H1 (cell line): ENCODE measurements at regions not wholly inside any gene's neighbourhood (a gene's known extent, or its start where the extent isn't known, plus 50 kb on each side); places are given as distances from the start of the nearest gene placed in this dataset.
A peak's percentile ranks its signal among the peaks of the same experiment; 100 is the strongest.

Source experiments
- CTCF ChIA-PET: fragments of 300-600 bp; sonication (Branson Sonifier 250); formaldehyde crosslinking; loops from one replicate; lab custom pipeline; 2021; ENCODE audit not compliant: partially characterized antibody; lab: Charles Lee
- POLR2A ChIA-PET: fragments of 300-600 bp; sonication (Branson Sonifier 250); formaldehyde crosslinking; loops from one replicate; lab custom pipeline; 2021; ENCODE audit warnings: inconsistent platforms; ENCODE audit not compliant: partially characterized antibody; lab: Charles Lee
- DNase-seq, 2 experiments: peaks; one replicate each; pipeline versions ENCODE4 v3.0.0 to v3.0.0-alpha.2; 2010 to 2022; ENCODE audit warnings: low spot score in 2 of 2, low read depth in 1 of 2, mixed read lengths in 1 of 2
- FAIRE-seq: peaks from 2 replicates; lab custom pipeline; 2011; peaks lifted over from hg19 to GRCh38; lab: Jason Lieb, UNC
- H2AFZ ChIP-seq: 2 replicates; pipeline ENCODE4 v1.8.1; 2012; ENCODE audit warnings: low read length, inconsistent platforms
- H2AK5ac ChIP-seq: 2 replicates; pipeline ENCODE4 v1.6.1; 2013; ENCODE audit warnings: low read depth, low read length
- H2BK120ac ChIP-seq: replicated peaks from 2 replicates; pipeline ENCODE3; 2013; ENCODE audit warnings: low read depth, low read length, inconsistent platforms
- H2BK12ac ChIP-seq: 2 replicates; pipeline ENCODE4 v1.6.1; 2013; ENCODE audit warnings: low read depth, low read length
- H2BK15ac ChIP-seq: 2 replicates; pipeline ENCODE4 v1.6.1; 2013; ENCODE audit warnings: low read length
- H2BK20ac ChIP-seq: 2 replicates; pipeline ENCODE4 v1.6.1; 2013; ENCODE audit warnings: low read length
- H2BK5ac ChIP-seq: 2 replicates; pipeline ENCODE4 v1.6.1; 2013; ENCODE audit warnings: low read depth, low read length
- H3K14ac ChIP-seq: 2 replicates; pipeline ENCODE4 v1.6.1; 2013; ENCODE audit warnings: inconsistent platforms; ENCODE audit not compliant: insufficient read length
- H3K18ac ChIP-seq: 2 replicates; pipeline ENCODE4 v1.6.1; 2013; ENCODE audit warnings: low read length; ENCODE audit errors: extremely low read depth
- H3K23ac ChIP-seq: 2 replicates; pipeline ENCODE4 v1.6.1; 2013; ENCODE audit warnings: inconsistent platforms; ENCODE audit not compliant: insufficient read length
- H3K23me2 ChIP-seq: 2 replicates; pipeline ENCODE4 v1.6.1; 2013; ENCODE audit warnings: low read depth, low read length
- H3K27ac ChIP-seq: 2 replicates; pipeline ENCODE4 v1.6.1; 2011; ENCODE audit warnings: low read depth, low read length, inconsistent platforms
- H3K27me3 ChIP-seq, 4 experiments: replicated peaks in 1 of 4; 1 replicate in 1 of 4; 2 replicates in 3 of 4; pipeline versions ENCODE4 v1.6.1 to v1.8.1; 2011 to 2013; ENCODE audit warnings: low read length in 3 of 4, mild to moderate bottlenecking in 3 of 4, inconsistent platforms in 2 of 4, mixed read lengths in 2 of 4, moderate library complexity in 1 of 4; ENCODE audit not compliant: control insufficient read depth in 3 of 4, insufficient read depth in 3 of 4; ENCODE audit errors: extremely low read depth in 1 of 4
- H3K36me3 ChIP-seq, 4 experiments: 2 replicates each; pipeline versions ENCODE4 v1.6.1 to v1.8.1; 2011 to 2013; ENCODE audit warnings: mild to moderate bottlenecking in 4 of 4, low read length in 3 of 4, moderate library complexity in 2 of 4, control low read depth in 1 of 4, inconsistent platforms in 1 of 4; ENCODE audit not compliant: insufficient read depth in 4 of 4, control insufficient read depth in 2 of 4
- H3K4ac ChIP-seq: replicated peaks from 2 replicates; pipeline ENCODE3; 2013; ENCODE audit warnings: low read length, low read depth, mixed read lengths, inconsistent platforms; ENCODE audit not compliant: insufficient read length
- H3K4me1 ChIP-seq, 4 experiments: replicated peaks in 1 of 4; 1 replicate in 1 of 4; 2 replicates in 3 of 4; pipeline versions ENCODE4 v1.6.1 to v1.8.1; 2011 to 2013; ENCODE audit warnings: low read length in 3 of 4, inconsistent platforms in 2 of 4, mixed read lengths in 1 of 4; ENCODE audit not compliant: insufficient read depth in 4 of 4, control insufficient read depth in 3 of 4
- H3K4me2 ChIP-seq, 2 experiments: 2 replicates each; pipeline versions ENCODE4 v1.6.1 to v1.8.1; 2011 to 2013; ENCODE audit warnings: low read depth in 2 of 2, low read length in 2 of 2, control low read depth in 1 of 2, inconsistent platforms in 1 of 2, mild to moderate bottlenecking in 1 of 2; ENCODE audit not compliant: insufficient read depth in 1 of 2
- H3K4me3 ChIP-seq, 4 experiments: fragments of 200-600, 300-600 bp in 1 of 4; sonication (generic), shearing (Covaris generic), sonication (Bioruptor Twin) in 1 of 4; 2 replicates each; pipeline versions ENCODE4 v1.5.1 to v1.8.1; 2011 to 2016; ENCODE audit warnings: low read length in 4 of 4, low read depth in 3 of 4, control low read depth in 2 of 4, inconsistent platforms in 2 of 4, mild to moderate bottlenecking in 2 of 4, mixed read lengths in 1 of 4, moderate library complexity in 1 of 4; ENCODE audit not compliant: insufficient read depth in 2 of 4; ENCODE audit errors: extremely low read depth in 1 of 4
- H3K56ac ChIP-seq: replicated peaks from 2 replicates; pipeline ENCODE3; 2013; ENCODE audit warnings: low read depth, mild to moderate bottlenecking, mixed read lengths, low read length, inconsistent platforms; ENCODE audit not compliant: insufficient read length
- H3K79me1 ChIP-seq: 2 replicates; pipeline ENCODE4 v1.6.1; 2013; ENCODE audit warnings: low read depth, low read length, control low read depth
- H3K79me2 ChIP-seq, 2 experiments: 2 replicates each; pipeline versions ENCODE4 v1.6.1 to v1.8.1; 2012 to 2013; ENCODE audit warnings: low read length in 2 of 2, mild to moderate bottlenecking in 2 of 2, inconsistent platforms in 1 of 2; ENCODE audit not compliant: insufficient read depth in 2 of 2, control insufficient read depth in 1 of 2
- H3K9ac ChIP-seq, 4 experiments: replicated peaks in 1 of 4; 1 replicate in 1 of 4; 2 replicates in 3 of 4; pipeline versions ENCODE4 v1.6.1 to v1.8.1; 2011 to 2013; ENCODE audit warnings: low read depth in 3 of 4, low read length in 3 of 4, control low read depth in 2 of 4, mild to moderate bottlenecking in 2 of 4, moderate library complexity in 2 of 4, inconsistent platforms in 1 of 4; ENCODE audit errors: extremely low read depth in 1 of 4
- H3K9me3 ChIP-seq, 2 experiments: 2 replicates each; pipeline versions ENCODE4 v1.6.1 to v1.8.1; 2012 to 2013; ENCODE audit warnings: mild to moderate bottlenecking in 2 of 2, moderate library complexity in 2 of 2, control low read depth in 1 of 2, inconsistent platforms in 1 of 2, low read depth in 1 of 2, low read length in 1 of 2, mixed read lengths in 1 of 2; ENCODE audit not compliant: insufficient read depth in 2 of 2
- H4K20me1 ChIP-seq, 2 experiments: replicated peaks in 1 of 2; 2 replicates each; pipeline versions ENCODE3 to v1.8.1; 2011 to 2013; ENCODE audit warnings: inconsistent platforms in 2 of 2, low read length in 2 of 2, mild to moderate bottlenecking in 1 of 2; ENCODE audit not compliant: insufficient read depth in 2 of 2, control insufficient read depth in 1 of 2
- H4K5ac ChIP-seq: 2 replicates; pipeline ENCODE4 v1.6.1; 2013; ENCODE audit warnings: low read length, low read depth, mixed read lengths, inconsistent platforms; ENCODE audit not compliant: insufficient read length
- H4K8ac ChIP-seq: 2 replicates; pipeline ENCODE4 v1.8.0; 2013; ENCODE audit warnings: mild to moderate bottlenecking, moderate library complexity, low read length, inconsistent platforms; ENCODE audit not compliant: insufficient read depth; ENCODE audit errors: extremely low read depth
- H4K91ac ChIP-seq: replicated peaks from 2 replicates; pipeline ENCODE3; 2013; ENCODE audit warnings: low read length, mixed read lengths, inconsistent platforms; ENCODE audit not compliant: insufficient read length
- EP300 ChIP-seq, 2 experiments: IDR thresholded peaks; 1 replicate in 1 of 2; 2 replicates in 1 of 2; pipeline ENCODE4 v1.6.1; 2011 to 2012; ENCODE audit warnings: low read depth in 2 of 2, low read length in 2 of 2, mild to moderate bottlenecking in 2 of 2, borderline replicate concordance in 1 of 2, inconsistent platforms in 1 of 2, moderate library complexity in 1 of 2
- USF2 ChIP-seq: IDR thresholded peaks from 2 replicates; pipeline ENCODE4 v1.6.1; 2011; ENCODE audit warnings: low read length, improper control_type of control experiment
- WGBS, 2 experiments: shearing (Covaris generic) in 1 of 2; methylation state at CpG; one replicate each; pipeline versions ENCODE4 v1.1.6 to v1.1.7; 2013 to 2015; ENCODE audit warnings: low lambda C conversion rate in 2 of 2, mixed read lengths in 2 of 2, inconsistent platforms in 1 of 2, low coverage in 1 of 2, missing lambda C conversion rate in 1 of 2; ENCODE audit not compliant: insufficient replicate concordance in 2 of 2, insufficient coverage in 1 of 2, insufficient read length in 1 of 2; ENCODE audit errors: extremely low coverage in 1 of 2, missing lambda C conversion rate in 1 of 2; 5-methylcytosine and 5-hydroxymethylcytosine counted together

- WGBS, 2 experiments, result 87% methylated on average over 9 of the region's 9 CpGs; no CpG with 5 or more reads in 1 of the 2 experiments
- Histone ChIP-seq H2BK15ac (no peak overlapping the region), H3K79me2 (no peaks in the 10 kb centered on the region), H3K18ac (no peak overlapping the region), H2BK5ac (no peak overlapping the region), H3K23ac (no peak overlapping the region), H3K14ac (no peak overlapping the region), H2AFZ (peak overlapping the region; percentile 76; the same call in 1 of the 2 replicates), H3K27me3 (no peaks in the 10 kb centered on the region; a peak in 1 of 7 replicates), H4K5ac (no peak overlapping the region), H3K56ac (no peak overlapping the region), H3K4me1 (no peaks in the 10 kb centered on the region), H2BK120ac (no peak overlapping the region), H4K8ac (no peak overlapping the region), H3K4me2 (no peak overlapping the region), H3K79me1 (no peaks in the 10 kb centered on the region), H4K91ac (no peak overlapping the region), H4K20me1 (no peaks in the 10 kb centered on the region), H3K9me3 (no peaks in the 10 kb centered on the region), H3K4me3 (no peak overlapping the region)
- ChIA-PET POLR2A (no interaction called here), CTCF (interaction anchor here (1.2 kb wide), 1 partner anchor 143 kb away, joined by 3 read pairs; no protein-coding TSS in a partner anchor)
- no peak for FAIRE-seq
- TF ChIP-seq USF2 (no peak), EP300 (IDR thresholded peaks at IDR 0.05; ENCODE audit: borderline replicate concordance in 1 of 2, low read depth in 2 of 2, low read length in 2 of 2) (no peak)
- TF ChIP-seq, all 59 proteins: peak for 0
- Histone ChIP-seq H2BK20ac (no peak overlapping the region), H3K27ac (no peak overlapping the region), H3K9ac (no peak overlapping the region), H3K23me2 (no peaks in the 10 kb centered on the region), H2AK5ac (no peak overlapping the region), H3K36me3 (no peaks in the 10 kb centered on the region), H2BK12ac (no peak overlapping the region), H3K4ac (no peak overlapping the region)
- no peak for DNase-seq
These were observed 644.7 kb downstream of the VRK1 start for GRCh38 chr14:97441740-97442362.
